ENCODE measurements at regions not wholly inside any gene's neighbourhood (a gene's known extent, or its start where the extent isn't known, plus 50 kb on each side); places are given as distances from the start of the nearest gene placed in this dataset.

GRCh38 chr6:128763599-128764300 lies 119.2 kb upstream of the LAMA2 start (continued):
- TF ChIP-seq EGR1 (IDR thresholded peaks at IDR 0.05; ENCODE audit: low read depth in 2 of 2) (no peak), FOXA1 (IDR thresholded peaks at IDR 0.05) (no peak), FOXA2 (IDR thresholded peaks at IDR 0.05) (no peak), RXRA (IDR thresholded peaks at IDR 0.05) (no peak)
- TF ChIP-seq, protein P1, sequence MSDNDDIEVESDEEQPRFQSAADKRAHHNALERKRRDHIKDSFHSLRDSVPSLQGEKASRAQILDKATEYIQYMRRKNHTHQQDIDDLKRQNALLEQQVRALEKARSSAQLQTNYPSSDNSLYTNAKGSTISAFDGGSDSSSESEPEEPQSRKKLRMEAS (IDR thresholded peaks at IDR 0.05): no peak
- TF ChIP-seq, protein P2, sequence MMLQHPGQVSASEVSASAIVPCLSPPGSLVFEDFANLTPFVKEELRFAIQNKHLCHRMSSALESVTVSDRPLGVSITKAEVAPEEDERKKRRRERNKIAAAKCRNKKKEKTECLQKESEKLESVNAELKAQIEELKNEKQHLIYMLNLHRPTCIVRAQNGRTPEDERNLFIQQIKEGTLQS (IDR thresholded peaks at IDR 0.05): no peak

- peaks cover 0 to 2% (median 0%) of the 10 kb centered on the region in 4 donors for H3K9me3 ChIP-seq (ENCODE audit: control insufficient read depth in 4 of 4, low read length in 3 of 4)
- no peak for DNase-seq (ENCODE audit: low spot score)
- no peaks in the 10 kb centered on the region for H3K4me1 ChIP-seq (ENCODE audit: control insufficient read depth in 4 of 4, insufficient read depth in 4 of 4, low read length in 3 of 4)
- H3K27ac ChIP-seq (ENCODE audit: low read depth in 1 of 2, low read length in 2 of 2): no peak overlapping the region
- H3K27me3 ChIP-seq (ENCODE audit: control insufficient read depth in 4 of 4, insufficient read depth in 4 of 4, low read length in 3 of 4): no peaks in the 10 kb centered on the region
- H3K4me3 ChIP-seq (ENCODE audit: low read depth in 1 of 3, low read length in 3 of 3): no peak overlapping the region
- no peaks in the 10 kb centered on the region for H3K36me3 ChIP-seq (ENCODE audit: control insufficient read depth in 4 of 4, insufficient read depth in 3 of 4, low read depth in 1 of 4, low read length in 3 of 4)
- 86% methylated on average over 3 of the region's 3 CpGs for WGBS
- TF ChIP-seq, protein P1 (IDR thresholded peaks at IDR 0.05): no peak
- TF ChIP-seq FOXA2 (IDR thresholded peaks at IDR 0.05) (no peak), GABPA (IDR thresholded peaks at IDR 0.05 in 1 of 2, conservative IDR thresholded peaks at IDR 0.05 in 1 of 2) (no peak), HNF4A (conservative IDR thresholded peaks at IDR 0.05) (no peak), SP1 (IDR thresholded peaks at IDR 0.05) (no peak), HNF4G (IDR thresholded peaks at IDR 0.05) (no peak), EGR1 (IDR thresholded peaks at IDR 0.05; ENCODE audit: low read depth in 2 of 2) (no peak), TAF1 (conservative IDR thresholded peaks at IDR 0.05) (no peak), YY1 (IDR thresholded peaks at IDR 0.05) (no peak), REST (IDR thresholded peaks at IDR 0.05) (no peak), RXRA (IDR thresholded peaks at IDR 0.05) (no peak)
- TF ChIP-seq, protein P3, sequence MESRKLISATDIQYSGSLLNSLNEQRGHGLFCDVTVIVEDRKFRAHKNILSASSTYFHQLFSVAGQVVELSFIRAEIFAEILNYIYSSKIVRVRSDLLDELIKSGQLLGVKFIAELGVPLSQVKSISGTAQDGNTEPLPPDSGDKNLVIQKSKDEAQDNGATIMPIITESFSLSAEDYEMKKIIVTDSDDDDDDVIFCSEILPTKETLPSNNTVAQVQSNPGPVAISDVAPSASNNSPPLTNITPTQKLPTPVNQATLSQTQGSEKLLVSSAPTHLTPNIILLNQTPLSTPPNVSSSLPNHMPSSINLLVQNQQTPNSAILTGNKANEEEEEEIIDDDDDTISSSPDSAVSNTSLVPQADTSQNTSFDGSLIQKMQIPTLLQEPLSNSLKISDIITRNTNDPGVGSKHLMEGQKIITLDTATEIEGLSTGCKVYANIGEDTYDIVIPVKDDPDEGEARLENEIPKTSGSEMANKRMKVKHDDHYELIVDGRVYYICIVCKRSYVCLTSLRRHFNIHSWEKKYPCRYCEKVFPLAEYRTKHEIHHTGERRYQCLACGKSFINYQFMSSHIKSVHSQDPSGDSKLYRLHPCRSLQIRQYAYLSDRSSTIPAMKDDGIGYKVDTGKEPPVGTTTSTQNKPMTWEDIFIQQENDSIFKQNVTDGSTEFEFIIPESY (IDR thresholded peaks at IDR 0.05): no peak
- TF ChIP-seq, protein P2 (IDR thresholded peaks at IDR 0.05): no peak
- TF ChIP-seq, protein P4, sequence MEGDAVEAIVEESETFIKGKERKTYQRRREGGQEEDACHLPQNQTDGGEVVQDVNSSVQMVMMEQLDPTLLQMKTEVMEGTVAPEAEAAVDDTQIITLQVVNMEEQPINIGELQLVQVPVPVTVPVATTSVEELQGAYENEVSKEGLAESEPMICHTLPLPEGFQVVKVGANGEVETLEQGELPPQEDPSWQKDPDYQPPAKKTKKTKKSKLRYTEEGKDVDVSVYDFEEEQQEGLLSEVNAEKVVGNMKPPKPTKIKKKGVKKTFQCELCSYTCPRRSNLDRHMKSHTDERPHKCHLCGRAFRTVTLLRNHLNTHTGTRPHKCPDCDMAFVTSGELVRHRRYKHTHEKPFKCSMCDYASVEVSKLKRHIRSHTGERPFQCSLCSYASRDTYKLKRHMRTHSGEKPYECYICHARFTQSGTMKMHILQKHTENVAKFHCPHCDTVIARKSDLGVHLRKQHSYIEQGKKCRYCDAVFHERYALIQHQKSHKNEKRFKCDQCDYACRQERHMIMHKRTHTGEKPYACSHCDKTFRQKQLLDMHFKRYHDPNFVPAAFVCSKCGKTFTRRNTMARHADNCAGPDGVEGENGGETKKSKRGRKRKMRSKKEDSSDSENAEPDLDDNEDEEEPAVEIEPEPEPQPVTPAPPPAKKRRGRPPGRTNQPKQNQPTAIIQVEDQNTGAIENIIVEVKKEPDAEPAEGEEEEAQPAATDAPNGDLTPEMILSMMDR (IDR thresholded peaks at IDR 0.05; ENCODE audit: low read depth, low read length, missing input control): no peak
- H3K9ac ChIP-seq (ENCODE audit: low read depth in 1 of 2, low read length in 2 of 2): no peak overlapping the region
Observed at GRCh38 chr6:128759901-128760300, 123.0 kb upstream of the LAMA2 start.

Measured in liver (tissue), 8 donors.